NCI-H460 (cell line): ENCODE measurements at regions not wholly inside any gene's neighbourhood (a gene's known extent, or its start where the extent isn't known, plus 50 kb on each side); places are given as distances from the start of the nearest gene placed in this dataset.
"Not testable (repeated sequence)": the region's sequence is repeated elsewhere in the genome, so short reads cannot be mapped to it uniquely, and the experiment has no call there.

Experiments used
- DNase-seq: peaks from one replicate; pipeline ENCODE4 v3.0.0-alpha.2; 2016; ENCODE audit warnings: low read depth; ENCODE audit errors: extremely low read depth

DNA sequence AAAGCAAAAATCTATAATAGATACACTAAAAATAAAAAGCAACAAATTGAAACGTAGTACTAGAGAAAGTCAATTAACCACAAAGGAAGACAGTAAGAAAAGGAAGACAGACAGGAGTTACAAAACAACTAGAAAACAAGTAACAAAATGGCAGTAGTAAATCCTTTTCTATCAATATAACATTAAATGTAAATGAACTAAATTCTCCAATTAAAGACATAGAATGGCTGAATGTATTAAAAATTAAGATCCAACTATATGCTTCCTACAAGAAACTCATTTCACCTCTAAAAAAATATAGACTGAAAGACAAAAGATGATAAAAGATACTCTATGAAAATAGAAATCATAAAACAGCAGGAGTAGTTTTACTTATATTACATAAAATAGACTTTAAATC is 79.1 kb downstream of the CTH start:
- DNase-seq = no peak

DNA sequence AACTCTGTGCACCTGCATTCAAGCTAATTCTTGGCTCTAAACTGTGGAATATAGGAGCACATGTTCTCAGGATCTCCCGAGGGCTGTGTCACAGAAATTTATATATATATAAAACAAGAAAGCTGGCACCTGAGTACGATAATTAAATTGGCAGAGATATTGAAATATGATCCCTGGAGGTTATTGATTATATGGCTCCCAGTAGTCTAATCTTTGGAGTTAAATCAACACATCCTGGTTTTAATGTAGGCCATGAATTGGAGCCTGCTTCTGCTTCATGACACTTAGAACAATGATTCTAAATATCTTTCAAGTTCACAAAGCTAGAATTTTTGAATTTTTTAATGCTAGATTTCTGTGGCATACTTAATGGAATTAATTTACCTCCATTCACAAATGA is 84.3 kb downstream of the CTH start:
- no peak for DNase-seq

DNA sequence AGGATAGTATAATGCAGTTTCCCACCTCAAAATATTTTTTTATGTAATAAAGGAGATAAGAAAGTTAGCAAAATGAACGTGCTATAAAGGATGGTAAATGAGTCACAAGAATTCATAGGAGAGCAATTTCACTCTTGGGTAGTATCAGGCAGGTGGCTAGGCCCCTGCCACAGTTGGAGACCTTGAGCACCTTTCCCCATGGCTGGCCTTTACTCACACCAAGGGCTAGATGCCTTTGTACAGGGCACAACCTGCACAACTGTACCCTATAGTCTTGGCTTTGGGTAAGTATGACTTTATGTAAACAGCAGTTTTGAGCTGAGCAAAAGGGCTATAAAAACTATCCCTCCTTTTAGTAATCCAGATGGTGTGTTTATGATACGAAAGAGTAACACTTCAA is 85.1 kb downstream of the CTH start:
- DNase-seq = no peak

DNA sequence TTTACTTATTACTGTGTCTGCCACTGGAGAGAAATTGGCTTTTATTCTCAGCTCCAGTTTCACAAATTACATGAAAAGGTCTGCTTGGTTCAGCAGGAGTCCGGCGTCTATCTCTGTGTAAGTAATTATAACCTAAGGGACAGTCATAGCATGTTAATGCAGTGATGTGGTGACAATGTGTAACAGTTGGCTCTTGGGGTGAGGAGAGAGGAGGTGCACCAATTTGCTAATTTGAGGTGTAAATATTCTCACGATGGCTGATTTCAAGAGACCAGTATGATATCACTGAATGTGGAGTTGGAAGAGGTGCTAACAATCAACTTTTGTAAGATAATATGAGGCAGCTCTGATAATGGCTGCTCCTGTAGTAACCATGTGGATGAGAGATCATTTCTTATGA is 86.1 kb downstream of the CTH start:
- no peak for DNase-seq

DNA sequence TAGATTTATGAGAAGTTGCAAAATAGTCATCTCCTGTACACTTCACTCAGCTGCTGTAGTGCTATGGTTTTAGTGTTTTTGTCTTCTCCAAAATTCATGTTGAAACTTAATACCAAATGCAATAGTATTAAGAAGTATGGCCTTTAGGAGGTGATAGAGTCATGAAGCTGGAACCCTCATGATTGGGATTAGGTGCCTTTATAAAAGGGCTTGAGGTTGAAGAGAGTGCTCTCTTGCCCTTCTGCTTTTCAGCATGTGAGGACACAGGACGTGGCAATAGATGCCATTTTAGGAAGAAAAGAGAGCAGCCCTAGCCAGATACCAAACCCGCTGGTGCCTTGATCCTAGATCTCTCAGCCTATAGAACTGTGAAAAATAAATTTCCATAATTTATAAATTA is 87.6 kb downstream of the CTH start:
- no peak for DNase-seq

DNA sequence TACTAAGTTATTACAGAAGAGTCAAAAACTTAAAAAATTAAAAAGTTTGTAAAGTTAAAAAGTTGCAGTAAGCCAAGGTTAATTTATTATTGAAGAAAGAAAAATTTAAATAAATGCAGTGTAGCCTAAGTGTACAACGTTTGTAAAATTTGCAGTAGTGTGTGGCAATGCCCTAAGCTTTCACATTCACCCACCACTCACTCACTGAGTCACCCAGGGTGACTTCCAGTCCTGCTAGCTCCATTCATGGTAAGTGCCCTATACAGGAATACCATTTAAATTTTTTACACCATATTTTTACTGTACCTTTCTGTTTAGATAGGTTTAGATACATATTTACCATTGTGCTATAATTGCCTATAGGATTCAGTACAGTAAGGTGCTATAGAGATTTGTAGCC is 88.6 kb downstream of the CTH start:
- no peak for DNase-seq

DNA sequence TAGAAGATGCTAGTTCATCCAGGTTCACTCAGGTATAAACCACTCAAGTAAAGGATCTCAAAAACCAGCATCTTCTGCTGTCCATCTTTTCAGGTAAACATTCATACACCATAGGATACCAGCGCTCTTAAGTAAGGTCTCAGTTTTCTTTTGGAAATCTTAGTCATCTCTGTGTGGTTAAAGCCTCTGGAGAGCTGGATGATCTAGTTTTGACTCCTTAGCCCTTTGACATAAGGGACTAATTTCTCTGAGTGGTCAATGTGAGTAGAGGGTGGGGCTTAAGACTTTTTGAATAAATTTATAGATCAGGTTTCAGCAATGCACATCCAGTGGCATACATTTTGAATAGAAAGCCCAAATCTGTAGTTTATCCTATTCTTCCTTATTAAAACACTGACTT is 92.3 kb downstream of the CTH start:
- no peak for DNase-seq

DNA sequence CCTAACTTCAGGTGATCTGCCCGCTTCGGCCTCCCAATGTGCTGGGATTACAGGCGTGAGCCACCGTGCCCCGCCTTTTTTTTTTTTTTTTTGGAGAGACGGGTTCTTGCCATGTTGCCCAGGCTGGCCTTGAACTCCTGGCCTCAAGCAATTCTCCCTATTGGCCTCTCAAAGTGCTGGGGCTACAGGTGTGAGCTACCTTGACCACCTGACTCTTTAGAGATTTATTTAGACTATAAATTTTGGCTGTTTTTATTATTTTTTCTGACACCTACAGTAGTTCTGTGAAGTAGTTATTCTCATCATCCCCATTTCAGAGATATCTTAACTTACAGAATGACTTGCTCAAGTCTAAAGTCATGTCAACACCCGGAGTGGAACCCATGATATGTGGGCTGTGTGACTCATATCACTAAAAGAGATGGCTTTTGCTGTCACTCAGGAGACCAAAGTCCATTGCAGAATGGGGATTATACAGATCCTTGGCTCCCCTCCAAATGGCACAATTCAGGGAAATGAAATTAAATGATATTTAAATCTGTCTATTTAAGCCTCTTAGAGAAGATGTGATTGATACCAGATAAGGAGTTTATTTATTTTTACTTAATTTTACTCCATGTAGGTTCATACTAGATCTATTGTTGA is 93.2 kb downstream of the CTH start:
- DNase-seq = no peak

DNA sequence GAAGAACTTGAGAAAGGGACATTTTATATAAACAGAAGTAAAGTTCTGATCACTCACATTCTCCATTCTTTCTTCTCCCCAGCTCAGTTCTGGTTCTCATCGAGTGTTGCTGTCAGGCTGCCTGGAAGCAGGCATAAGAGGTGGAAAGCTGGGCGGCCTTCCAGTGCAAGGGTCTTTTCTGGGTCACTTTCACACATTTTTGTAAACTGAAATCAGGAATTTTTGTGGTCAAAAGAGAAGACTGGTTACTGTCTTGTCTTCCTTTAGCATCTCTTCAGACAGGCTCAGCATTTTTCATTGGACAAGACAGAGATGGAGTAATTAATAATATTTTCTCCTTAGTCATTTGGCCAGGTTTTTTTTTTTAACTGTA is 93.7 kb downstream of the CTH start:
- no peak for DNase-seq

DNA sequence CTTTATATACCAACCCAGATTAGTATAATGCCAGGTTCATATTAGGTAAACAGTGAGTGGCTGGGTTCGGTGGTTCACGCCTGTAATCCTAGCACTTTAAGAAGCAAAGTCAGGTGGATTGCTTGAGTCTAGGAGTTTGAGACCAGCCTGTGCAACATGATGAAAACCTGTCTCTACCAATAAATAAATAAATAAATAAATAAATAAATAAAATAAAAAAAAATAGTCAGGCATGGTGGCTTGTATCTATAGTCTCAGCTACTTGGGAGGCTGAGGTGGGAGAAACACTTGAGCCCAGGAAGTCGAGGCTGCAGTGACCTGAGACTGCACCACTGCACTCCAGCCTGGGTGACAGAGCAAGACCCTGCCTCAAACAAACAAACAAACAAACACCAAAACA is 96.9 kb downstream of the CTH start:
- DNase-seq = not testable (repeated sequence)

DNA sequence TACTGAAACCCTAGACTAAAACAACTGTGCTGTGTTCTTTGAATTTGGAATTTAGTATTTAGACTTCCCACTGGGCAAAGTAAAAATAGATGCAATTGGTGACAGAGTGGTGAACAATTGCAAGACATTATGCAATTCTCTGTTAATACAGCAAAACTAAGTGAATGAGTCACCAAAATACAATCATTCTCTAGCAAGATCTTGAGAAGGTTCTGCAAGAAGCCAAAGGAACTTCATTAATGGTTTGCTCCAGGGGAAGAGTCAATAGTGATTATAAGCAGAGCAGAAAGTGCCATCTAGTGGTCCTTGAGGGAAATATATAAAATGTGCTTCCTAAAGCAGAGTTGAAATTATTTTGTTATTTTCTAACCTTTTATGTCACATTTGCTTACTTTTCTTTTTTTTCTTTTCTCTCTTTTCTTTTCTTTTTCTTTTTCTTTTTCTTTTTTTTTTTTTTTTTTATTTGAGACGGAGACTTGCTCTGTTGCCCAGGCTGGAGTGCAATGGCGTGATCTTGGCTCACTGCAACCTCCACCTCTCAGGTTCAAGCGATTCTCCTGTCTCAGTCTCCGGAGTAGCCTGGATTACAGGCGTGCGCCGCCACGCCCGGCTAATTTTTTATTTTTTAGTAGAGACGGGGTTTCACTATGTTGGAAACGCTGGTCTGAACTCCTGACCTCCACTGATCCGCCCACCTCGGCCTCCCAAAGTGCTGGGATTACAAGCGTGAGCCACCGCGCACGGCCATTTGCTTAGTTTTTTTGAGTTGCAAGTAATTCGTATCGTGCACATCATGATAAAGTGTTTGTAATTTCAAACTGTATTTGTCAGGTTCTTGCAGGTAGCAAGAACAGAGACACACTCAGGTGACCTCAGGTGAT is 99.2 kb downstream of the CTH start:
- peak; percentile 43 for DNase-seq

DNA sequence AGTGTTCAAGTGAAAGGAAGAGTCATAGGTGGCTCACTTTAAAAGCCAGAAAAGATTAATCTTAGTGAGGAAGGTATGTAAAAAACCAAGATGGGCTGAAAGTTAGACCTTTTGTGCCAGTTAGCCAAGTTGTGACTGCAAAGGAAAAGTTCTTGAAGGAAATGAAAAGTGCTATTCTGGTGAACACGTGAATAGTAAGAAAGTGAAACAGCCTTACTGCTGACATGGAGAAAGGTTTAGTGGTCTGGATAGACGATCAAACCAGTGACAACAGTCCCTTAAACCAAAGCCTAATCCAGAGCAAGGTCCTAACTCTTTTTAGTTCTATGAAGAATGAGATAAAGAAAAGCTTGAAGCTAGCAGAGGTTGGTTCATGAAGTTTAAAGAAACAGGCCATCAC is 106.4 kb downstream of the CTH start:
- DNase-seq = no peak

DNA sequence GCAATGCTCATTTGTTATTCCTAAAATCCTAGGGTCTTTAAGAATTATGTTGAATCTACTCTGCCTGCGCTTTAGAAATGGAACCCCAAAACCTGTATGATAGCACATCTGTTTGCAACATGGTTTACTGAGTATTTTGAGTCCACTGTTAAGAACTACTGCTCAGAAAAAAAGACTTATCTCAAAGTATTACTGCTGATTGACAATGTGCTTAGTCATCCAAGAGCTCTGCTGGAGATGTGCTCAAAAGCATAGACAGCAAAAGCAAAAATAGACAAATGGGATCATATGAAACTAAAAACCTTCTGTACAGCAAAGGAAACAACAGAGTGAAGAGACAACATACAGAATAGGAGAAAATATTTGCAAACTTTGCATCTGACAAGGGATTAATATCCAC is 107.0 kb downstream of the CTH start:
- DNase-seq = no peak

DNA sequence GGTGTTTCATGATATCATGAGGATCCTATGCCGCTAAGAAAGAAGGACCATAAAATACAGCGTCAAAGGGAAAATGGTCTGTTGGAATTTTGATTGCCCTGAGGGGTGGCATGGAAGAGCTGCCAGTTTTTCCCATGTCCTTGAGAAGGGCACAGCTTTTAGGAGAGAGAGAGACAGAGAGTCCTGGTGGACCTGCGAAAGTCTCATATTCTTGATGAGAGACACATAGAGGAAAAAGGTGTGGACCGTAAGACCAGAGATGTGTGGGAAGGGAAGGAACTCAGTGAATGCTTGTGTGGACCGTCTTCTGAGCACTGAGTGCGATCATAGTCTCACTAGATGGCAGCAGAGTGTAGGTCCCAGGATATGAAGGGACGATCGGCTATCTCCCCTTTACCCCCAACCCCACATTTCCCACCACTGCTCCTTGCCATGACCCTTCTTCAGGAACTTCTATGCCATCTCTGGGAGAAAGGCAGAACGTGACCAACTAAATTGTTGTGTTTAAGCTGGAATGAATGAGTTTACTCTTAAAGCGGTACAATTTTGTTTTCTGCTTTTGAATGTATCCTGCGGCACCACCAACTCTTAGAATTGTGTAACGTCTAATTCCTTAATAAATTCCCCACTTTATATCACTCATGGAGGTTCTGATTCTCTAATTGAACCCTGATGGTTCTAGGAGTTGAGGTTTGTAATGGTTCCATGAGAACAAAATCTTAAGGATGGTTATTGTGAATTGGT is 117.7 kb downstream of the CTH start:
- peak; percentile 30 for DNase-seq

DNA sequence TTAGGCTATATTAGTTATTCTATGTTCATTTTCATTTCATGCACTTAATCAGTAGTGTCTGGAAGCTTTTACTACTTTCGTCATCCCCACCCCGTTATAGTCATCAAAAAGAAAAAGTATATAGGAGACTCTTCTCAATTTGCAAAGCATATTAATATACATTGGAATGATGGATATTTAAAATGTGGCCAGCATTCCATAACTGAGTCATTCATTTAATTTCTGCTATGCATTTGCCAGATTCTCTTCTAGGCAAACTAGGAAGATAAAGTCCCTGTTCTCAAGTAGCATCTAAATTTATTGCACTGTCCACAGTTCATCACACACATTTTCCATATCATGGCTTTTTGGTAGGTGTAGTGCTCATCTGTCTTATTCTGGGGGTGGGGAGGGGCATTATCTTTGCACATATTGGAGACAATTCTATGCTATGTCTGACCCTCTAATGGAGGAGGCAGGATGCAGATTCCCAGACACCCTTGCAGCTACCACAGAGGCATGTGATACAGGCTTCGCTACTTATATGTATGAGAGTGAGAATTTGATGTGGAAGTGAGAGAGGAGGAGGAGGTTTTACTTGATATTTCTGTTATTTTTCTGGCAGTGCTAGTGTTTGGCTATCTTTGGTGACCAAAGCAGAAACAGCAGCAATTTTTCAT is 125.8 kb downstream of the CTH start:
- no peak for DNase-seq

DNA sequence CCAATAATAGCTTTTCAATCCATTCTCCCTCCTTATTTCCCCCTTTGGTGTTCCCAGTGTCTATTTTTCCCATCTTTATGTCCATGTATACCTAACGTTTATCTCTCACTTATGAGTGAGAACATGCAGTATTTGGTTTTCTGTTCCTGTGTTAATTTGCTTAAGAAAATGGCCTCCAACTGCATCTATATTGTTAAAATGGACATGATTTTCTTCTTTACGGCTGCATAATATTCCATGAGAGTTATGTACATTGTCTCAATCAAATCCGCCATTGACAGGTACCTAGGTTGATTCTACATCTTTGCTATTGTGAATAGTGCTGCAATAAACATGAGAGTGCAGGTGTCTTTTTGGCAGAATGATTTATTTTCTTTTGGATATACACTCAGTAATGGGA is 126.7 kb downstream of the CTH start:
- no peak for DNase-seq

DNA sequence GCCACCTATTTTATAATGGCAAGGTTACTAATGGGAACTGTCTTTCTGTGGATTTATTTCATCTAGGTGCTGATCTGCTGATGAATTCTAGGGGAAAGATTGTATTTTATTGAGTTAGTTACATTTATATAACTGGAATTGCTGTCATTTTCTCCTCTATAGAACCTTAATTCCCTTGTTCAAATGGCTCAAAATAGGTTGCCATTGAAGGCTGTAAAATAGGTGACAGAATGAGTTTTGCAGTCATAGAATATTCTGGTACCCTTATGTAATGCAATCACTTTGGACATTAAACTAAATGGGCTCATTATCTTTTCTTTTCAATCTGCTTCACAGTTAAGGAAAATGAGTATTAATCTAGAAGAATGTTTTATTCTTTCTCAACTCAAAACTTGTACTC is 131.0 kb downstream of the CTH start:
- no peak for DNase-seq

DNA sequence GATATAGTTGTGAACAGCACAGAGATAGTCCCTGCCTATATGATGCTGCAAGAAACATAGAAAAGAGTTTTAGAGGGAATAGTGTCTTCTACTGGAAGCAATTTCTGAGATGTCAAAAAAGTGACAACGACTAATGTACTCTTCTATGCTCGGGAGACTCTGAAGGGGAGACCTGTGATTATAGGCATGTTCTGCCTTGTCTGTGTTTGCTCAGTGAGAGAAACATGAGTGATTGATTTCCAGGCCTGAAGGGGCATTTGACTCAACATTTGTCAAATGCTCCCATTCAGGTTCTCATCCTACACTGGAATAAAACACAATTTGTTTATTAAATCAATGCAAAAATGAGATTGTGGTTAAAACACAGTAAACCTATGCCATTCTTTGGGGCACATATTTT is 131.8 kb downstream of the CTH start:
- DNase-seq = no peak

DNA sequence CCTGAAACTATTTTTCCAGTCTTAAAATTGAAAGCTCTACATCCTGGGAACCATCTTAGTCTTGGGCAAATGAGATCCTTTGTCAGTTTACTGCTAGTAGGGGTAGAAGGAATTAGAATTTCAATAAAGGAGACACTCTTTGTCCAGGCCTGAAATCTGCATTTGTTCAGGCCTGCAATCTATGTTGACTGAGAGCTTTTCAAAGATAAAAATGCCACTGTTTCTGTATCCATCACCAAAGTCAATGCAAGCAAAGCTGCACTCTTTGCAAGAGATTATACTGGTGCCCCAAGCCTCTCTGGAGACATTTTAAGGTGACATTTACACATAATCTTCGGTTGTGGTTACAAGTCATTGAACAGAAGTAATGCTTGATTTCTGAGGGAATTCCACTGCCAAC is 135.7 kb downstream of the CTH start:
- DNase-seq = no peak

DNA sequence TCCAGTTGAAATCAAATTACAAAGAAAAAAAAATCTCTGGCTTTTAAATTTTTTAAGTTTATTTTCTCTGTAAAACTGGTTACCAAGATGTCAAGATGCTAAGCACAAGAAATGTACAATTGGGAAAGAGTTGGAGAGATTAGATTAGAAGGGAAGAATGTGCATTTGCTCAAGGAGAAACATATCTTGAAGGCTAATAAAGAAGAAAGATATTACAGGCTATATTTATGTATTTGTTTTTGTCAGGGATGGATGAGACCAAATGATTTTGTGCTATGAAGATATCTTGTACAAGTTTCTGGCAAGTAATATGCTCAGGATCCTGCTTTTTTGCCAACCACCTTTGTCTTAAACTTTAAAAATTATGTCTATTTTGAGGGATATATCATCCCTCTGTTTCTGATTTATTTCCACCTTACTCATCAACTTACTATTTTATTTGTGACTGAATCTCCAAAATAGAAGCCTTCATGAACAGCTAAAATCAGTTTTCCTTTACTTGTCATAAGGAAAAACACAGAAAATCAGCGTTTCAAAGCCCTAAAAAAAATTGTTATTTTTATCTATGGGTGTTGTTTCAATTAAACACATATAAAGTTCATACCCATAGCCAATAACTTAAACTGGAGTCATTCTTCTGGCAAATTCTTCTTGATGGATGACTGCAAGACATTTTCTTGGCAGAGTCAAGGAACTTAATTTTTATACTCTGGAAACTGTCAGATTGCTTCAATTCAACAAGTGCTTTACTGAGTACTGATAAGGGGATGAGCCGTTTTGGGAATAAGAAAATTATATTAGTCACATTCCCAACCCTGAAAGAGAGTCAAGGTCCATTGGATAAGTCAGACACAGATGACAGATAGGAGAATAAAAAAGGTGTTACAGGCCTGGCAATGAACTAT is 141.8 kb downstream of the CTH start:
- DNase-seq = no peak
